Amygdala (tissue), 56 donors: ENCODE measurements at regions not wholly inside any gene's neighbourhood (a gene's known extent, or its start where the extent isn't known, plus 50 kb on each side); places are given as distances from the start of the nearest gene placed in this dataset.
A peak's percentile ranks its signal among the peaks of the same experiment; 100 is the strongest.

Experiments used
- DNase-seq, 56 donors: peaks; one replicate each; lab custom pipeline; 2025; lab: John Stamatoyannopoulos, UW

DNA sequence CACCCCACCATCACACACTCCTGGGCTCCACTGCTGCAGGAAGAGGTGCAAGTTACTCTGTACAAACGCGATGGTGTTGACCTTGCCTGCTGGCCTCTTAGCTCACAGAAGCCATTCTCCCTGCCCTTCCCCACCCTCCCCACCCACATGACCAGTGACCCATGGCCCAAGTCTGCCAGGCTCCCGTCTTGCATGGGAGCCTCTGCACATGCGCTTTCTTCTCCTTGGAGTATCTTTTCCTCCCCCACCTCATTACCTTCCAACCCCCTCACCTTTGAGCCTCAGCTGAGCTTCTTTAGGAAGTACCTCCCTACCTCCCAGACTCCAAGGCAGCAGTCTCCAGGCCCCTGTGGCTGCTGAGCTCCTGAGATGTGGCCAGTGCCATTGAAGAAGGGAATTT is 337.7 kb upstream of the ZNF32 start:
- no peak for DNase-seq

DNA sequence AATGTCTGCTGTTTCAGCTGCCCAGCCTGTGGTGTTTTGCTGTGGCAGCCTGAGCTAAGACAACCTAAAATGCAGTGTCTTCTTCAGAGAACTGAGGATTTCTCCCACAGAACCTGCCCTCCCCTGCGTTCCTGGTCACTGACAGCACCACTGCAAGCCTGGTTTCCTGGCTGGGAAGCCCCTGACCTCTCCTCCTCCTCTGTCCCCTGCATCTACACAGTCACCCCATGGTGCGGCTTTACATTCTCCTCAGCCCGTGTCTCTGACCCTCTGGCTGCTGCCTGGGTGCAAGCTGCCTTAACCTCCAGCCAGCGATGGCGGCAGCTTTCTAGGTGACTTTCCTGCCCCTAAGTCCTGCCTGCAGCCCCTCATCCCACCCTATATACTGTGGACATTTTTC is 337.3 kb upstream of the ZNF32 start:
- DNase-seq = no peak

DNA sequence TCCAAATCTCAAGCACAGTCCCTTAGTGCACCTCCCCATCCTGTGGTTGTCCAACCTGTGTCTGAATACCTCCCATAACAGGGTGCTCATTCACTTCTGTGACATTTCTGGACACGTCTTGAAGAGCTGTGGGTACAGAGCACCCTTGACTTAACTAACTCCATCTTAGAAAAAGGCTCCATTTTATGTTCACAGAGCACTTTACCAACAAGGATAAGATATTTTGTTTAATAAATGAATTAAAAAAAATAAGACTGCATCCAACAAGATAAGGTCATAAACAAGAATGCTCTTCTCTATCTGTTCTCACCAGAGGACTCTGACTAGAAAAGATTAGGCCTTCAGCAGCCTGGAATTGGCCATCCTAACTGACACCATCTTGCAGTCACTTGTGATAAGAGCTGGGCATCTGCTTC is 335.2 kb upstream of the ZNF32 start:
- no peak for DNase-seq

DNA sequence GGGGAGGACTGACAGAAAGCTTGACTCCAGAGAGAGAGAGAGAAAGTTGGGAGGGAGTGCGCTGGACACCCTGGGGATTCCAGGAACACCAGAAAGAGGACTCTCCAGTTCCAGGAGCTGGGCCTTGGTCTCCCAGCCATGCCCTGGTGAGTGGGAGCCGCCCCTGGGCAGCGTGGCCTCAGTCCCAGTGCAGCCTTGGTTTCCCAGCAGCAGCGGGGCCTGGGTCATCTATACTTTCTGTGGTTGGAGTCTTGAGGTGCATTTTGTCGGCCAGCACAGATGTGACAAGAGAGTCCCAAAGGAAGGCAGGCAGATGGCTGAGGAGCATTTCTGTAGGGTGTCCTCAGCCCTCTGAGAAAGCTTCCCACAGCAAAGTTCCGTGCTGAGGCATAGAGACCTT is 334.7 kb upstream of the ZNF32 start:
- DNase-seq = no peak

DNA sequence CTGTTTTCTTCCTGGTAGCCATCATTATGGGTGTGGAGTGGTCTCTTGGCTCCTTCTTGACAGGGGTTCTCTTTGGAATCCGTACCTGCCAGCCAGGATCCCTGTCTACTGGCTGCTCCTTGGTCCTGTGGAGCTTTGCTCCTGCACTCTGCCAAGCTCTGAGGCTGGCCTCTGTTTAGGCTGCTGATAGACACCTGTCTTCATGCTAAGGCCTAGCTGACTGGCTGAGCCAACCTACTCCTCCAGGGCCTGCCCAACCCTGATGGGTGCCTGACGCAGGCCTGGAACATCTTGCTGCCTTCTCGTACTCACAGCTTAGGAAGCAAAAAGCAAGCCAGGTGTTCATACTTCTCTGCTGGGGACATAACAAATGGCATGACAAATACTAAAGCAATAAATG is 333.6 kb upstream of the ZNF32 start:
- no peak for DNase-seq

DNA sequence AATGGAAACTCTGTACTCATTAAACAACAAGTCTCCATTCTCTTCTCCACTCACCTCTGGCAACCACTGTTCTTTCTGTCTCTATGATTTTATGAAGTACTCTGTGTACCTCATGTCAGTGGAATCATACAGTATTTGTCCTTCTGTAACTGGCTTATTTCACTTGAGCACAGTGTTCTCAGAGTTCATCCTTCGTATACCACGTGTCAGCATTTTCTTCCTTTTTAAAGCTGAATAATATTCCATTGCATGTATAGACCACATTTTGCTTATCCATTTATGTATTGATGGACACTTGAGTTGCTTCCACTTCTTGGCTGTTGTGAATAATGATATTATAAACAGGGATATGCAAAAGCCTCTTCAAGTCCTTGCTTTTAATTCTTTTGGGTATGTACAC is 333.0 kb upstream of the ZNF32 start:
- no peak for DNase-seq

DNA sequence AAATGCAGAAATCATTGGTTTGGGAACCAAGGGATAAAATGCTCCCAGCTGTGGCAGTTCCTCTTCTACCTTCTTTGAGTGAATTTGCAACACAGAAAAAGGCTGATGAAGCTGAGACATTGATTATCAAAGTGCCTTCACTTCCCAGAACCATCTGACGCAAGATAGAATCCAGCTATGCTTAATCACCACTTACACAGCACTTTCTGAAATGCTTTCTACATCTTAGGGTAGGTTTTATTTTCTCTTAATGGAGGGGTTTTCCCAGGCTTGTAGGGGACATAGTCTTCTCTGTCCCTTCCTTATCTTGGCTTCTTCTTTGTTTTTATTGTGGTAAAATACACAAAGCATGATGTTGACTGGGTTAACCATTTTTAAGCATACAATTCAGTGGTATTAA is 332.6 kb upstream of the ZNF32 start:
- DNase-seq = no peak

DNA sequence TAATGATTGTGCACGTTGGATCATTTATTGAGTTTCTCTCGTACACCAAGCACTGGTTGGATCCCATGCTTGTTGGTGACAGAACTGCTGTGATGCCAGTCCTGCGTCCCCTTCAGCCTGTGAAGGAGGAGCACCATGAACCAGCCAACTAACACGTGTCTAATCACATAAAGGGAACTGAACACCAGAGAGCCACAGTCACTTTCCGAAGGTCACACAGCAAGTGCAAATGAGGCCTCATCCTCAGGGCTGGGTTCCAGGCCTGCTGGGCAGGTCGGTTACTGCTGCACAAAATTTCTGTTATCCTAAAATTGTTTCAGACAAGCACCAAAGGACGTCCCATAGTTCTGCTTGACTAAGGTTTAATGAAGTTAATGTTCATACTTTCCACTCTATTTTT is 332.0 kb upstream of the ZNF32 start:
- no peak for DNase-seq

DNA sequence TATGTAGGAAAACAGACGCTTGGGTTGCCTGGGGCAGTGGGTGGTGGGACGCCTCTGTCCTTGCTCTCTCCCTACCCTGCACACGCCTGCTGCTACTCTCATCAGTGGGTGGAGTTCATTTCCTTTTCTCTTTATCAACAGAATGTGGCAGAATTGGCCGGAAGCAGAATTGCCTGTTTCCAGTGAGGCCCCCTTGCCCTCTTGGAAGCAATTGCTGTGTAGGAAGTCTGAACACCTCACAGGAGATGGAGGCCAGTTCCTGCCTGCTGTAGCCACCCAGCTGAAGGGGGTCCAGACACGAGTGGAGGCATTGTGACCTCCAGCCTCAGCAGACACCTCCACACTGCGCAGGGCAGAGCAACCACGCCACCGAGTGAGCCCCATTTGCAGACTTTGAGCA is 331.6 kb upstream of the ZNF32 start:
- no peak for DNase-seq

DNA sequence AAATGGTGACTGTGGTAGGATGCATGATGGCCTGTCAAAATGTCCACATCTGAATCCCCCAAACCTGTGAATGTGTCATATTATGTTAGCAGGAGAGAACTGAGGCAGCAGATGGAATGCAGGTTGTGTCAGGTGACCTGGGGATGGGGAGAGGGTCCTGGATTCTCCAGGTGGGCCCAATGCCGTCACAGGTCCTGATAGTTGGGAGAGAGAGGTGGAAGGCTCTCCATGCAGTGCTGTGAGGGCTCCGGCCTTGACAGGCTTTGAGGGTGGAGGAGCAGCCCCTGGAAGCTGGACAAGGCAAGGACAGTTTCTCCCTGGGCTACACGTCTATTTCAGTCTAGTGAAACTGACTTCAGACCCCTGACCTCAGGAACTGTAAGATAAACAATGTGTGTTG is 330.9 kb upstream of the ZNF32 start:
- DNase-seq = no peak

DNA sequence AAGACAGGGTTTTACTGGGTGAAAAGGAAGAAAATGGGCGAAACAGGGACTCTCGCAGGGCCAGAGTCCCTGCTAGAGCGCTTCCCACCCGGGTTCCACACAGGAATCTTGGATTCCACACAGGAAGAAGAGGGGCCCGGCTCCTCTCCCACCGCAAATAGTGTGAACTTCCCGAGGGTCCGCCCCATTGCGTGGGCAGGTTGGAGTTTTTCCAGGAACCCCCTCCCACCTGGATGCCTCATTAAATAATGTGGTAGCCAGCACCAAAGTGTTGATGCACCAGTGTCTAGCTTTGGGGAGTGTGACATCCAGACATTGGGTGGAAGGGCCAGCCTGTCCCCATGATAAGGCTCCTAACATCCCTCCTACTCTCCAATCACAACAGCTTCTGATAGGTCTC is 330.3 kb upstream of the ZNF32 start:
- DNase-seq = no peak

DNA sequence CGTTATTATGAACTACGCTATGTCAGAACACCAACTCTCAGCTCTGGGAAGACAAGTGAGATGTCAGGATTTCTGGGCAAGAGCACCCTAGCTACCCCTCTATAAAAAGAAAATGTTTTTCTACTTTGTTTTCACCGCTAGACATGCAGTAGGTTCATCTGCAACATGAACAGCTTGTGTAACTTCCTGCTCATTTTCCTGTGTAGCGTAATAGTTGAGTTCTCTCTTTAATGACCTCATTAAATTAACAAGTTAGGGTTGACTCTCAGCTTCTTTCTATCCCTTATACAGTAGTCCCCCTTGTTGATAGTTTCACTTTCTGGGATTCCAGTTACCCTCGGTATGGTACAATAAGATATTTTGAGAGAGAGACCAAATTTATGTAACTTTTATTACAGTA is 329.4 kb upstream of the ZNF32 start:
- no peak for DNase-seq

DNA sequence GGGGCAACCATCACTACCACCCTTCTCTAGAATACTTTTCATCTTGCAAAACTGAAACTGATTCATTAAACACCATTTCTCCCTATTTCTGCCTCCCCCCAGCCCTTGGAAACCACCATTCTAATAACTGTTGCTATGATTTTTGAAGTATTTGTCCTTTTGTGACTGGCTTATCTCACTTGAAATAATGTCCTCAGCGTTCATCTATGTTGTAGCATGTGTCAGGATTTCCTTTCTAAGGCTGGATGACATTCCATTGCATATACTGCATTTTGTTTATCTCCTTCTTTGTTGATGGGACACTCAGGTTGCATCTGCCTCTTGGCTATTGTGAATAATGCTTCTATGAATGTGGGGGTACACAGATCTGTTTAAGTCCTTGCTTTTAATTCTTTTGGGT is 327.6 kb upstream of the ZNF32 start:
- DNase-seq = no peak

DNA sequence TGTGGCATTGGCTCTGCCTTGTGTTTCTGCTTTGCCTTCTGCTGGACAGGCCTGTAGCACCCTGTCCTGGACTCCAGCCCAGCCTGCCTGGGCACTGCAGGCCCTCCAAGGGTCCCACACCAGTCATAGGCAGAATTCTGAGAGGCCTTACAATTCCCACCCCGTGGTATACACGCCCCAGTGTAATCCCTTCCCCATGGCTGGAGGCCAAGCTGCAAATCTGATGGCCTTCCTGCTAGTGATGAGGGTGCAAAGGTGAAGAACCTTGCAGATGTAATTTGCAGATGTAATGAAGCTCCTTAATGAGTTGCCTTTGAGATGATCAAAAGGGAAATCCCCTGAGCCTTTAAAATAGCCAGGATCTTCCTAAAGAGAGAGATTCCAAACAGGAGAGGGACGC is 325.1 kb upstream of the ZNF32 start:
- DNase-seq = no peak

DNA sequence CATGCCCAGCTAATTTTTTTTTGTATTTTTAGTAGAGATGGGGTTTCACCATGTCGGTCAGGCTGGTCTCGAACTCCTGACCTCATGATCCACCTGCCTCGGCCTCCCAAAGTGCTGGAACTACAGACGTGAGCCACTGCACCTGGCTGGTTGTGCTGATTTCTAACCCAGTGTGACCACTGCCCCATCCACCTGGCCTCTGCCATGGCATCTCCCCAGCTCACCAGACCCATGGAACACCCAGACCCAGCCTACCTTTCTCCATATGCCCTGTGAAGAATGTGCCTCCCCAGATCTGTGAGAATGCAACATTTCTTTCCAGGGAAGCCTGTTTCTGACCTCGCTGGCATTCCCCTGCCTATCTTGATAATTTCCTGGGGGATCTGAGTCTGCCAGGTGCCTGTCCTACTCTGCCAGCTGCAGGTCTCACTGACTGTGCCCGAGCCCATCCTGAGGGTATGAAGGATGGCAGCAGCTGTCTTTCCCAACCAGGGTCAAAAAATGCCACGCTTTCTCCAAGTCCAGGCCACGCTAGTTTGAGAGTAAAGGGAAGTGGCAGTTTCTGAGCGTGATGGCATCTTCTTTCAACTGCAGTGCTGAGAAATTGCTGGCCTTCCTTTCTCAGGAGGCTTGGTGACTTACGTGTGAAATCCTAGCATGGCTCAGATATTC is 324.4 kb upstream of the ZNF32 start:
- no peak for DNase-seq

DNA sequence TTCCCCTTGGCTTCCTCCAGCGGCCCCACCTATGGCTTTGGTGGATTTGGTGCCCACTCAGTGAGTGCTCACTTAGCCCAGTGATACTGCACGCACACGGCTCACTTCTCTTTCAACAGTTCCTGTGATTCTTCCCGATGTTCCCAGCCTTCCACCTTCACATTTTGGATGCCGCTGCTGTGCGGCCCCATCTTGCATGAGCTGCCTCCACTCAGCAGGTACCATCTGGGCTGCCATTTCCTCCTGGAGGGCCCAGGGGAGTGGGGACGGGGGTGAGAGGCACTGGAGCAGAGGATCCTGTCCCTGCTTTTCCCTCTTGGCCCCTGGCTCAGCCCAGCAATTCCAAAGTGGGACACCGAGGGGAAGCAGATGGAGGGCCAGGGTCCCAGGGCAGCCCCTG is 323.3 kb upstream of the ZNF32 start:
- DNase-seq = no peak

DNA sequence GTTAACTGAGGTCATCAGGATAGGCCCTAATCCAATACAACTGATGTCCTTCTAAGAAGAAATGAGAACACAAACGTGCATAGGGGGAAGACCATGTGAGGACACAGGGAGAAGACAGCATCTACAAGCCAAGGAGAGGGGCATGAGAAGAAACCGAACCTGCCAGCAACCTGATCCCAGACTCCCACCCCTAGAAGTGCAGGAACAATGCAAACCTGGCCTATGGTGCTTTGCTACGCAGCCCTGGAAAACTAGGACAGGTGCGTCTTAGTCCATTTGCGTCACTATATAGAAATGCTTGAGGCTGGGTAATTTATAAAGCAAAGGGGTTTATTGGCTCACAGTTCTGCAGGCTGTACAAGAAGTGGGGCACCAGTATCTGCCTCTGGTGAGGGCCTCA is 322.6 kb upstream of the ZNF32 start:
- no peak for DNase-seq

DNA sequence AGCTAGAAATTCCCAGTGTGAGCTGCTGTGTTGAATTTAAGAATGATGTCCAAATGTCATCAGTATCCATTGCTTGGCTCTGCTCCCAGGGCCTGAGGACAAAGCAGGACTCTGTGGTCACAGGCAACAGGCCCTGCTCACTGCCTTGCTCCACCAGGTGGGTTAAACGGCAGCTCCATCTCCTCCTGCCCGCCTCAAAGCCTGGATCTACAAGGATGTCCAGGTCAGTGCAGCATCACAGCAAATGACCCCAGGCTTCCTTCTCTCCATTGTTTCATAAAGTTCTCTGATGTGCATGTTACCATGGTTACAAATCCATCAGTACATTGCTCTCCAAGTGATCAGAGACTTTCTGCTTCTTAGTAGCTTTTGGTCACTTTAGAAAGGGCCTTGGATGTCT is 322.0 kb upstream of the ZNF32 start:
- peak in 1 of 56 donors; percentile 4 for DNase-seq

DNA sequence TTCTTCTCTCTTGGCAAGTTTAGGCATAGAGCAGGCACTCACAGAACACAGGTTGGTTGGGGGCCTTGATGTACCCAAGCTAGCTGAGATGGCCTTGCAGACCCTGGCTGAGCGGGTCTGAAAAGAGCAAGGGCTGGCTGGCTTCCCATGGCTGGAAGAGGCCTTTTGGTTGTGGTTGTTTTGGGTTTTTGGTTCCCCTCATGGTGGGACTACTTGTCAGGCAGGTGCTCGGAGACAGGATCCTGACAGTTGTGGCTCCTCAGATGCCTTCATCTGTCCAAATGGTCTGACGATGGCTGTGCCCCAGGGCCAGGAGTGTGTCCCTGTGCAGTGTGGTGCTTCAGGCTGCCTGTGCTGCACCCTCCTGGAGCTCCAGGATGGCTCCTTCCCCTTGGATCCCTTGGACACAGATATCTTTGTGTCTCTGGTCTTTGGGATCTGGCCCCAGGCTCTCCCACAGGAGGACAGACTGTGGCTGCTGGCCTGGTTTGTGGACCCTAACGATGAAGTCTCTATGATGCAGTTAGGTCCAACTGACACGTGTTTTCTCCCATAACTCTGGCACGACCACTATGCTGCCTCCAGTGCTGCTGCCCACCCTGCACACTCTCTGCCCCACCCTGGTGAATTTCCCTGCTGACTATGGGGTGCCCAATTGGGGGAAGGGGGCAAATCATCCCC is 321.5 kb upstream of the ZNF32 start:
- DNase-seq = no peak

DNA sequence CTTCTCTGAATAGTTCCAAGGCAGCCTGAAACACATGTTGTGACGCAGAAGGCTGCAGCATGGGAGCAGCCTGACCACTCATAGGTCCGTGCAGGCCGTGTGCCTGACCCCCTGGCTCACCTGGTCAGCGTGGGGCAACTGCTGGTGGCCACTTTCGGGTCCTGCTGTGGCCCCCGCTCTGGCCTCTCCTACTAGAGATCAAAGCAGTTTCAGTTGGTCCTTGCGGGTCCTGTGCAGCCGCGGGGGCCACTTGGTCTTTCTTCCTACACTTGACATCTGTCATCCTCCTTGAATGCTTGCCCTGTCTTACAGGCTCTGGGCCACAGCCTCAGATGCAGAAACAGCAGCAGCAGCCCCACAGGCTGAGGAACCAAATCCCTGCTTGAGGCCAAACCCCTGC is 320.8 kb upstream of the ZNF32 start:
- DNase-seq = no peak

DNA sequence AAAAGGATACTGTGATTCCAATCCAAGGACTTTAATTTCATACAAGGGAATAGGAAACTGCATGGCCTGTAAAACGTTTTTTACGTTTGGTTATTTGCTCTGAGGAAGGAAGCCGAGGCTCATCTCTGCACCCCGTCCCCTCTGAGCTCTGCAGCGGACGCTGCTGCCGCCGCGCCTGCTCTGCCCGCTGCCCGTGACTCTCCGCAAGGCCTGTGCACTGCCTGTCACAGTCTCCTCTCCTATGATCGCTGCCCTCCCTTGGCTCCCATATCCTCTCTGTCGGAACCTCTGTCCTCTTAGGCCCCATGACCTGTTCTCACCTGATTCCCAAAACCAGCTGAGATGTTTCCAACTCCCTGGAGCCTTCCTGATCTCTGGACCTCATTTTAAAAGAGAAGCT is 320.3 kb upstream of the ZNF32 start:
- no peak for DNase-seq

DNA sequence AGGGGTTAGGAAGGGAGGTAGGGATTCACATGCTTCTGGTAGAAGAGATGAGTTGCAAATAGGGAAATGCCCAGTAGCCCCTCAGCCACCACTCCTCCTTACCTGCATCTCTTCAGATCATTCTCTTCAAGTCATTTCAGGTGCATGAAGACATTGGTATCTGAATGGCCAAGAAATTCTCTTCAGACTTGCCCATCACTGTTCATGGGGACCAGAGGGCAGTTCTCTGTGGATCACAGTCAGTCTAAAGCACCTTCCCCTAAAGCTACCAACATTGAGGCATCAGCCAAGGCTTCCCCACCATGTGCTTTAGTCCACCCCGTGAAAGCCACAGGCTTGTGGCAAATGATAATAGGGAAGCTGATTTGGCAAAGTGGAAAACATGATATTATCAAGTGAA is 319.4 kb upstream of the ZNF32 start:
- no peak for DNase-seq

DNA sequence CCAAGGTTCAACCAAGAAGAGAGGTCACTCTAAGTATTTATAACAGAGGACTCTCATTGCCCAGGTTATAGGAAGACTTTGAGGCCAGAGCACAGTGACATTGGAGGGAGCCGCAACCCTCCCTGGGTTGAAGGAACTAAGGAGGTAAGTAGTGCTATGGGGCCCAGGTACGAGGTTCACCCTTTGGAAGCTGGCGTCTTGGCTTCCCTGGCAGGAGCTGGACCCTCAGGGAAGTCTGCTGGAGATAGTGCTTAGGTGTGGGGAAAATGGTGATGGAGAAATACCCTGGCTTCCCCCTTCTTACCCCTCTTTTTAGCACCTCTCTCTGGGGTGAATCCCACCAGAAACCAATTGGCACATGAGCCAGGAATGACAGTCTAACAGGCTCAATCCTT is 317.9 kb upstream of the ZNF32 start:
- DNase-seq = no peak
